GM12878 (cell line): ENCODE measurements at regions not wholly inside any gene's neighbourhood (a gene's known extent, or its start where the extent isn't known, plus 50 kb on each side); places are given as distances from the start of the nearest gene placed in this dataset.
A peak's percentile ranks its signal among the peaks of the same experiment; 100 is the strongest.

Experiments
- FOXK2 ChIP-seq: fragments of 450-650 bp; IDR thresholded peaks from 2 replicates; pipeline ENCODE4 v1.6.1; 2017; ENCODE audit warnings: mild to moderate bottlenecking, moderate library complexity
- HCFC1 ChIP-seq: fragments of 150-350 bp; IDR thresholded peaks from 2 replicates; pipeline ENCODE4 v1.6.1; 2014; ENCODE audit warnings: low read length
- KDM1A ChIP-seq: fragments of 200-600 bp; sonication (generic); IDR thresholded peaks from 2 replicates; pipeline ENCODE4 v1.6.1; 2016; ENCODE audit warnings: borderline replicate concordance
- MEF2B ChIP-seq: fragments of 450-650 bp; IDR thresholded peaks from 2 replicates; pipeline ENCODE4 v1.6.1; 2018; ENCODE audit warnings: mild to moderate bottlenecking, moderate library complexity; ENCODE audit not compliant: partially characterized antibody, poor library complexity, severe bottlenecking
- TAF1 ChIP-seq: IDR thresholded peaks from 2 replicates; pipeline ENCODE4 v1.6.1; 2011; ENCODE audit warnings: mild to moderate bottlenecking, low read depth, low read length, borderline replicate concordance
- TCF3 ChIP-seq: IDR thresholded peaks from 2 replicates; pipeline ENCODE4 v1.6.1; 2012; ENCODE audit warnings: low read depth, mild to moderate bottlenecking, low read length, borderline replicate concordance; ENCODE audit not compliant: insufficient read depth
- ZBTB4 ChIP-seq: fragments of 450-650 bp; formaldehyde crosslinking; IDR thresholded peaks from 2 replicates; pipeline ENCODE4 v1.4.0; 2022; ENCODE audit warnings: mild to moderate bottlenecking, moderate library complexity
- TF ChIP-seq, protein P1 (sequence below): fragments of 450-650 bp; IDR thresholded peaks from 2 replicates; pipeline ENCODE4 v1.6.1; 2016; ENCODE audit warnings: mild to moderate bottlenecking

GRCh38 chr3:177359593-177360357, 162.5 kb upstream of the TBL1XR1 start (continued):
- no peak for TF ChIP-seq ZBTB4 (CRISPR knock-in tag)
- TF ChIP-seq, protein P1, sequence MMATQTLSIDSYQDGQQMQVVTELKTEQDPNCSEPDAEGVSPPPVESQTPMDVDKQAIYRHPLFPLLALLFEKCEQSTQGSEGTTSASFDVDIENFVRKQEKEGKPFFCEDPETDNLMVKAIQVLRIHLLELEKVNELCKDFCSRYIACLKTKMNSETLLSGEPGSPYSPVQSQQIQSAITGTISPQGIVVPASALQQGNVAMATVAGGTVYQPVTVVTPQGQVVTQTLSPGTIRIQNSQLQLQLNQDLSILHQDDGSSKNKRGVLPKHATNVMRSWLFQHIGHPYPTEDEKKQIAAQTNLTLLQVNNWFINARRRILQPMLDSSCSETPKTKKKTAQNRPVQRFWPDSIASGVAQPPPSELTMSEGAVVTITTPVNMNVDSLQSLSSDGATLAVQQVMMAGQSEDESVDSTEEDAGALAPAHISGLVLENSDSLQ = peak; percentile 54; the same call in 1 of the 2 replicates
- peak; percentile 29 for TF ChIP-seq HCFC1
- TF ChIP-seq KDM1A = no peak
- TF ChIP-seq TAF1 = peak; percentile 66; the same call in 1 of the 2 replicates
- TF ChIP-seq FOXK2 = peak; percentile 55
- TF ChIP-seq MEF2B = peak; percentile 32
- TF ChIP-seq TCF3 = peak; percentile 97
